ENCODE measurements at regions not wholly inside any gene's neighbourhood (a gene's known extent, or its start where the extent isn't known, plus 50 kb on each side); places are given as distances from the start of the nearest gene placed in this dataset.
"Not testable (repeated sequence)": the region's sequence is repeated elsewhere in the genome, so short reads cannot be mapped to it uniquely, and the experiment has no call there.

DNA sequence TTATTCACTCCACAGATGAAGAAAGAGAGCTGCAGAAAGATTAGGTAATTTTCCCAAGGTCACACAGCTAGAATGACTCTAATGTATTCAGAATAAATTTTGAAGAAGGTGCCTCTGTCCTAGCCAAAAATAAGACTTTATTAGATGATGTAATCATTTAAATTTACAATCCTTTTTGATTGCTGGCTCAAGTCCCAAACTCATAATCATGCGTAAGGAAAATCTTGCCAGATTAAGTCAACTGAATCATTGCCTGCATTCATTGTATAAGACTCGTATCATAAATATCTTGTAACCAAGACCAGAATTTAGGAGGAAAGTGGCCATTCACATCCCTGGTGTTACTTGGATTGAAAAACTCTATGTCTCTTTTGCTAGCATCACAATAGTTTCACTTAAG is 53.1 kb upstream of the STK39 start:
- DNase-seq (ENCODE audit: low spot score): no peak

DNA sequence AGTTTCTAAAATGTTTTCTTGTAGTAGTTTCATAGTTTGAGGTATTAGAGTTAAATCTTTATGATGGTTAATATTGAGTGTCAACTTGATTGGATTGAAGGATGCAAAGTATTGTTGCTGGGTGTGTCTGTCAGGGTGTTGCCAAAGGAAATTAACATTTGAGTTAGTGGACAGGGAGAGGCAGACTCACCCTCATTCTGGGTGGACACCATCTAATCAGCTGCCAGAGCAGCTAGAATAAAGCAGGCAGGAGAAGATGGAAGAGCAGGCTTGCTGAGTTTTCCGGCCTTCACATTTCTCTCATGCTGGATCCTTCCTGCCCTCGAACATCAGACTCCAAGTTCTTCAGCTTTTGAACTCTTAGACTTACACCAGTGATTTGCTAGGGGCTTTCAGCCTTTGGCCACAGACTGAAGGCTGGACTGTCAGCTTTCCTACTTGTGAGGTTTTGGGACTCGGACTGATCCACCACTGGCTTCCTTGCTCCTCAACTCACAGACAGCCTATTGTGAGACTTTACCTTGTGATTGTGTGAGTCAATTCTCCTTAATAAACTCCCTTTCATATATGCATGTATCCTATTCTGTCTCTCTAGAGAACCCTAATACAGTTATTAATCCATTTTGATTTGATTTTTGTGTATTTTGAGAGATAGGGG is 56.8 kb upstream of the STK39 start:
- DNase-seq (ENCODE audit: low spot score): no peak

DNA sequence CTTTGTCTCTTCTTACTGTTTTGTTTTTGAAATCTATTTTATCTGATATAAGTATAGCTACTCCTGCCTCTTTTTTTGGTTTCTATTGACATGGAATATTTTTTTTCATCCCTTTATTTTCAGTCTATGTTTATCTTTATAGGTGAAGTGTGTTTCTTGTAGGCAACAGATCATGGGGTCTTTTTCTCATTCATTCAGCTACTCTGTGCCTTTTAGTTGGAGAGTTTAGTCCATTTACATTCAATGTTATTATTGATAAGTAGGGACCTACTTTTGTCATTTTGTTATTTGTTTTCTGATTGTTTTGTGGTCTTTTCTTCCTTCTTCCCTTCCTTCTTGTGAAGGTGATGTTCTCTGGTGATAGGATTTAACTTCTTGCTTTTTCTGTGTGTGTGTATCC is 60.0 kb upstream of the STK39 start:
- no peak for DNase-seq (ENCODE audit: low spot score)

- DNase-seq (ENCODE audit: low spot score): no peak
Observed at GRCh38 chr2:168310580-168310979, 63.2 kb upstream of the STK39 start.

GRCh38 chr2:168311261-168311910 is 64.0 kb upstream of the STK39 start:
- no peak for DNase-seq (ENCODE audit: low spot score)

GRCh38 chr2:168312036-168312822 is 64.8 kb upstream of the STK39 start:
- no peak for DNase-seq (ENCODE audit: low spot score)

GRCh38 chr2:168314236-168314635 is 66.8 kb upstream of the STK39 start:
- no peak for DNase-seq (ENCODE audit: low spot score)

DNA sequence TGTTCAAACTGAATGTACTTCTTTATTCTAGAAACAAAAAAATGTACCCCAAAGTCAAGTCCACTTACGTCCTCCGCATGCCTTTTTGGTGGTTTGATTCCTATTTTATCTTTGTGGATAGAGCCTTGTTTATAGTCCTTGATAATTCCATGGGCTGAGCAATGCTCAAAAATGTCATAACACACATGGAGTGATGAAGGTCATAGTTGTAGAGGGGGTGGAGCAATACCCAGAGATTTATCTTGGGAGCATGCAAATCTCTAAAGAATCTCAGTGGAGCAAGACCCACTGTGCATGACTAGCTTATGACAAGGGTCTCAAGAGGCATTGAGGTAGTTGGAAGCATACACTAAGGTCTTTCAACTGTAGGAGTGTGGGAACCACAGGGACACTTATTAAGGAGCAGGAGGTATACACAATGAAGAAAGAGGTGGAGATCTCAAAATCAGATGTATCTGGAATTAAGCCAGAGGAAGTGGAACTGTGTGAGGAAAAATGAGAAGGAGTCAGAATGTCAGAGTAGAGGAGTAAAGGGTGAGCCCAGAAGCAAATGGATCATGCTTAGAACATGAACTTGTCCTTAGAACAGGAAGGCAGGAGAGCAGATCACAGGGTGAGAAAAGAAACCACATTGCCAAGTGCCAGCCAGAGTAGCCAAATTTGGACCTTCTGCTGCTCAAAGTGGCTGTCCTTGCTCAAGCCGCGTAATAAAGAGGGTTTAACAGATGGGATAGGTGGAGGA is 68.1 kb upstream of the STK39 start:
- DNase-seq (ENCODE audit: low spot score): no peak

DNA sequence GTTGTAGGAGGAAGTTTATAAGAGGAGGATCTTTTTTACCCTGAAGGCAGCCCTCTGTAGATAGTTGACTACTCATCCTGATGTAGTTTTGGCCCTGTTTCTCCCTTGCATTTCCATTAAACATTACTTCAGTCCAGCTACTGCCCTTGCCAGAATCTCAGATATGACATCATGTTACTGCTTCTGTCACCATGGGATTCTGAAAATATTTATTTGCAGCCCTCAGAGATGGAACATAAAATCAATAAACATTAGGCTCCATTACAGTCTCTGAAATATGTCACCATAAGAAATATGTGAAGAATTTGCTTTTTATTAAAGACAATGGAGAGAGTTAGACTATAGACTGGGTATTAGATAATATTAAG is 68.7 kb upstream of the STK39 start:
- no peak for DNase-seq (ENCODE audit: low spot score)

DNA sequence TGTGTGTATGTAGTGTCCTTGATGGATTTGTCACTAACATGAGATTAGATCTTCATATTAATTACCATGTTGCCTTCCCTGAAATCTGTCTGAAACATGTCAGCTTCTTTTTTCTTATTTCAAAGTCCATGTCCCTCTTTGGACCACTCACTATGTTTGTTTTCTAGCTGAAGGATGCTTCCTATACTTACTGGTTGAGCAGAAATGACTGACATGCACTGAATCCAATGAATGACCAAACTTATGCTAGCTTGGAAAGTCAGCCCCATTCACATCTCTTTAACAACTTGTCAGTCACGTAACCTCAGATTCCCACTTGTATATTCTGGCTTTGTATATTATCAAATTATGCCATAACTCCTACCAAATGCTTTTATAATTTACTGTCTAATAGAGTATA is 69.9 kb upstream of the STK39 start:
- DNase-seq (ENCODE audit: low spot score): no peak

DNA sequence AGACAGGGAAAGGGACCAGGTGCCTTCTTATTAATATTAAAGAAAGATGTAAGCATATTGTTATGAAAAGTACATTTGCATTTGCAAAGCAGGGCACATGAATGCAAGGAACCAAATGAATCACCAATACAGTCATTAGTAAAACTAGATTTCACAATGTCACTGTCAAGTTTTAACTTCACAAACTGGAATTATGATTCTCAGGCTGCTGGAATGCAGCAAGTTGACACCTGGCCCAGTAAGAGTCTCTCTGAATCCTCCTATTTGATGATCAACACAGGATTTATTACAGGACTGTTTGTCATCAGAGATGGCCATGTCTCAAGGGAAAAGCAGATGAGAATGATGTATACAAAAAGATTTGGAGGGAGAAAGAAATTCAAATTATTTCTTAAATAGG is 72.9 kb upstream of the STK39 start:
- no peak for DNase-seq (ENCODE audit: low spot score)

GRCh38 chr2:168322325-168323007 is 75.1 kb upstream of the STK39 start:
- no peak for DNase-seq (ENCODE audit: low spot score)

- DNase-seq (ENCODE audit: low spot score): no peak
Observed at GRCh38 chr2:168323529-168324021, 76.2 kb upstream of the STK39 start.

GRCh38 chr2:168326572-168326971 is 79.2 kb upstream of the STK39 start:
- no peak for DNase-seq (ENCODE audit: low spot score)

- DNase-seq (ENCODE audit: low spot score): no peak
Observed at GRCh38 chr2:168327328-168327727, 79.9 kb upstream of the STK39 start.

DNA sequence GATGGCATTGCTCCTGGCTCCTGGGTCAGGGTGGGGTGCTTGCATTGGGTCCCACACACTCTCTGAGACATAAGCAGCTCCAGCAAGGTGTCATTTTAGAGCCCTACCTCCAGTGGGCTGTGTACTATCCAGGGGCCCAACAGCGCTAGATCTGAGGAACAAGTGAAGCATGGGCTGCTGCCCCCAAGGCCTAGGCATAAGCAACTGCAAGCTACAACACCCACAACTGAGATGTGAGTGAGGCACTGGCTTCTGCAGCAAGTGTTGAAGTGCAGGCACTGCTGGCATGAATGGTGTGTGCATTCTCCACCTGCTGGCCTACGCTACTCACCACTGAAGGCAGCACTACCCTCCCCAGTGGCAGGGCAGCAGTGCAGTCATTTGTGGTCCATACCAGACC is 81.0 kb upstream of the STK39 start:
- DNase-seq (ENCODE audit: low spot score): no peak

- DNase-seq (ENCODE audit: low spot score): no peak
Observed at GRCh38 chr2:168330624-168331423, 83.4 kb upstream of the STK39 start.

- not testable (repeated sequence) for DNase-seq (ENCODE audit: low spot score)
Observed at GRCh38 chr2:168335254-168335653, 87.9 kb upstream of the STK39 start.

- peak; percentile 25 for DNase-seq (ENCODE audit: low spot score)
Observed at GRCh38 chr2:168336786-168337388, 89.5 kb upstream of the STK39 start.

DNA sequence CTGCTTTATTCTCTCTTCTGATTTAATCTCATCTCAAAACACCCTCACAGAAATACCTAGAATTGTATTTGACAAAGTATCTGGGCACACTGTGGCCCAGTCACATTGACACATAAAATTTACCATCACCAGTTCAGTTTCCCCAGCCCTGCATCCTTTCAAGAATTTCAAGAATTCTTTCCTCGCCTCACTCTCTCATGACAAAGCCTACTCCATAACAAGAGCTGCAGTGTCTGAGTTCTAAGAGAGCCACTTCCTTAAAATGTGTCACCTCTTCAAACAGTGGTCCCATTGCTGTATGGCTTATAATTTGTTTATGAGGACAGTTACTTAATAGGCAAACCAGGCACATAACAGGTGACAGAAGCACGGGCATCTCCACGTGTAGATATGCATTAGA is 90.9 kb upstream of the STK39 start:
- no peak for DNase-seq (ENCODE audit: low spot score)

Data from H4 (cell line).